ENCODE measurements at regions not wholly inside any gene's neighbourhood (a gene's known extent, or its start where the extent isn't known, plus 50 kb on each side); places are given as distances from the start of the nearest gene placed in this dataset.

GRCh38 chr3:87363721-87364120, 87.3 kb upstream of the POU1F1 start:
- Histone ChIP-seq H3K27ac (ENCODE audit: low read length) (no peak overlapping the region), H3K4me3 (ENCODE audit: low read length) (no peak overlapping the region), H3K9me2 (ENCODE audit: insufficient read depth, low read length) (no peaks in the 10 kb centered on the region), H3K4me2 (ENCODE audit: low read length) (no peak overlapping the region), H2AFZ (ENCODE audit: low read depth, low read length) (no peak overlapping the region), H3K9me3 (ENCODE audit: low read length) (no peaks in the 10 kb centered on the region), H3K79me2 (replicated peaks; ENCODE audit: insufficient read depth, low read length) (no peaks in the 10 kb centered on the region), H3F3A (ENCODE audit: insufficient read depth, low read length, poor library complexity, severe bottlenecking) (no peaks in the 10 kb centered on the region), H3K36me3 (ENCODE audit: insufficient read depth, low read length) (no peaks in the 10 kb centered on the region), H3K27me3 (ENCODE audit: insufficient read depth, low read depth, low read length) (no peaks in the 10 kb centered on the region), H3K9ac (ENCODE audit: low read length) (no peak overlapping the region), H4K20me1 (ENCODE audit: insufficient read depth) (no peaks in the 10 kb centered on the region)
- TF ChIP-seq EZH2 (IDR thresholded peaks at IDR 0.05; ENCODE audit: borderline replicate concordance, insufficient read depth, low read length, poor library complexity, severe bottlenecking) = no peak
- TF ChIP-seq RAD21 (conservative IDR thresholded peaks at IDR 0.05) = no peak
- no peak for TF ChIP-seq POLR2AphosphoS5 (IDR thresholded peaks at IDR 0.05)
- TF ChIP-seq REST (IDR thresholded peaks at IDR 0.05; ENCODE audit: borderline replicate concordance) = no peak
- no peak for TF ChIP-seq SMC3 (conservative IDR thresholded peaks at IDR 0.05; ENCODE audit: poor library complexity)
- no peak for TF ChIP-seq TAF1 (IDR thresholded peaks at IDR 0.05; ENCODE audit: low read depth)
- TF ChIP-seq, protein P1, sequence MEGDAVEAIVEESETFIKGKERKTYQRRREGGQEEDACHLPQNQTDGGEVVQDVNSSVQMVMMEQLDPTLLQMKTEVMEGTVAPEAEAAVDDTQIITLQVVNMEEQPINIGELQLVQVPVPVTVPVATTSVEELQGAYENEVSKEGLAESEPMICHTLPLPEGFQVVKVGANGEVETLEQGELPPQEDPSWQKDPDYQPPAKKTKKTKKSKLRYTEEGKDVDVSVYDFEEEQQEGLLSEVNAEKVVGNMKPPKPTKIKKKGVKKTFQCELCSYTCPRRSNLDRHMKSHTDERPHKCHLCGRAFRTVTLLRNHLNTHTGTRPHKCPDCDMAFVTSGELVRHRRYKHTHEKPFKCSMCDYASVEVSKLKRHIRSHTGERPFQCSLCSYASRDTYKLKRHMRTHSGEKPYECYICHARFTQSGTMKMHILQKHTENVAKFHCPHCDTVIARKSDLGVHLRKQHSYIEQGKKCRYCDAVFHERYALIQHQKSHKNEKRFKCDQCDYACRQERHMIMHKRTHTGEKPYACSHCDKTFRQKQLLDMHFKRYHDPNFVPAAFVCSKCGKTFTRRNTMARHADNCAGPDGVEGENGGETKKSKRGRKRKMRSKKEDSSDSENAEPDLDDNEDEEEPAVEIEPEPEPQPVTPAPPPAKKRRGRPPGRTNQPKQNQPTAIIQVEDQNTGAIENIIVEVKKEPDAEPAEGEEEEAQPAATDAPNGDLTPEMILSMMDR (IDR thresholded peaks at IDR 0.05; ENCODE audit: poor library complexity, severe bottlenecking) = no peak
- no peak for TF ChIP-seq EP300 (conservative IDR thresholded peaks at IDR 0.05; ENCODE audit: poor library complexity, severe bottlenecking)
- TF ChIP-seq MXI1 (conservative IDR thresholded peaks at IDR 0.05; ENCODE audit: poor library complexity, severe bottlenecking) = no peak

DNA sequence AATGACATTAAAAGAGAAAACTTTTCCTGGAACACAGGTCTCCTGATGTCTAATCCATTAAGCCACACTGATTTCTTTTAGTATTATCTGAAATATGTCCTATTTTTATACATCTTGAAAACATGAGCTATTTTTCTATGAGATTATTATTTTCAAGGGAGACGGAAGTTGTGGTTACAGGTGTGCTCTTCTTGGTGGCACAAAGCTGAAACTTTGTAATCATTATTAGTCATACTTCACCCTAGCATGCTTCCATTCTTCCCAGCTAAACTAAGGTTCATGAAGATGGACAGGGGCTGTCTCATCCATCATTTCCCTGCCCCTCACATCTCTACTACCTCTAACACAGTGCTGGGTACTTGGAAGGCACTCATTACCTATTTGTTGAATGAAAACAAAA, 85.6 kb upstream of the POU1F1 start:
- Histone ChIP-seq H3K4me3 (ENCODE audit: low read length) (no peak overlapping the region), H3K9ac (ENCODE audit: low read length) (no peak overlapping the region), H3F3A (ENCODE audit: insufficient read depth, low read length, poor library complexity, severe bottlenecking) (no peaks in the 10 kb centered on the region), H3K9me2 (ENCODE audit: insufficient read depth, low read length) (no peaks in the 10 kb centered on the region), H4K20me1 (ENCODE audit: insufficient read depth) (no peaks in the 10 kb centered on the region), H3K79me2 (replicated peaks; ENCODE audit: insufficient read depth, low read length) (no peaks in the 10 kb centered on the region), H3K36me3 (ENCODE audit: insufficient read depth, low read length) (no peaks in the 10 kb centered on the region), H2AFZ (ENCODE audit: low read depth, low read length) (no peak overlapping the region), H3K4me2 (ENCODE audit: low read length) (no peak overlapping the region), H3K9me3 (ENCODE audit: low read length) (no peaks in the 10 kb centered on the region), H3K27ac (ENCODE audit: low read length) (no peak overlapping the region), H3K27me3 (ENCODE audit: insufficient read depth, low read depth, low read length) (no peaks in the 10 kb centered on the region)
- no peak for TF ChIP-seq RAD21 (conservative IDR thresholded peaks at IDR 0.05)
- TF ChIP-seq, protein P1 (IDR thresholded peaks at IDR 0.05; ENCODE audit: poor library complexity, severe bottlenecking) = no peak
- no peak for TF ChIP-seq REST (IDR thresholded peaks at IDR 0.05; ENCODE audit: borderline replicate concordance)

Data from neural cell (in vitro differentiated cells).